GM21723 (cell line): ENCODE measurements at regions not wholly inside any gene's neighbourhood (a gene's known extent, or its start where the extent isn't known, plus 50 kb on each side); places are given as distances from the start of the nearest gene placed in this dataset.

Experiments used
- ATAC-seq: cut with Tn5 transposase; IDR thresholded peaks from one replicate; pipeline ENCODE4 v1.9.1; 2021; ENCODE audit warnings: mild to moderate bottlenecking, moderate library complexity; ENCODE audit not compliant: unreplicated experiment

DNA sequence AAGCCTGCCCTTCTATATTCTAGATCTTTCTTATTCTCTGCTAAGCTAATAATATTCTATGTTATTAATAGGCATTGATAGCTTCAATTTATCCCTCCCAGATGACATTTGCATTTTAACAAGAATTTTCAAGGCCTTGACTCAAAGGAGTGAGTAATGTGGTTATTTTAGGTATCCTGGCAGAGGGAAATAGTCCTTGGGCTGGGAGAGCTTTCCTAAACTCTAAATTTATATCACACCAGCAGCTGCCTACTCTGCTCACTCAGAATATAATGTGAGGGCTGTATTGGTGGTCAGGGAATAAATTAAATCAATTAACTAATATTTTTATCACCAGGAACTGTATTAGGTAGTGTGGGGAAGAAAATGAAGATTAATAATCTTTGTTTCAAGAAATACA lies 74.8 kb upstream of the ADAM23 start:
- ATAC-seq, result no peak

DNA sequence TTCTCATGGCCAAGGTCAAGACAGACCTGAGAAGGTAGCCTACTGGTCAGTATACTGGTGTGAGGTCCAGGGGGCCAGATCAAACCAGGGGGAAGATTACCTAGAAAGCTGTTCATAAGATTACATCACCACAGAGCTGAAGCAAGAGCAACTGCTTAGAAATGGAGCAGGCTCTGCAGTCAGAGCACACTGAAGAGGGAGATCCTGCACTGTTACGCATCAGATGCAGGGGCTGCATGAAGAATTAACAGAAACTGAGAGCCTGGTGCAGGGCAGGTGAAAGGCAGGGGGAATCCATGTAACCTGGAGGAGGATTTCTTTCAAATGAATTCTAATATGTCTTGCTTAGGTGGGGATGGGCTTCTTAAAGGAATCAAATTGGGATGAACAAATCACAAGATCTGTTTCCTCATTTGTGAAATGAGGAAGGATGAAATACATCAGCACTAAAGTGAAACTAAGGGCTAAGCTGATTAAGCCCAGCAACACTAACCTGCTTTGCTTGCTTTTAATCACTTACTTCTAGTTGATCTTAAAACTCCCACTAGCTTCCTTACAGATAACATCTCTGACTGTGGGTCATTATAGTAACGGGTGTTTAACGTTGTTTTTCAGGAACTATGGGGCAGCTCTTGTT lies 74.3 kb upstream of the ADAM23 start:
- ATAC-seq, result no peak

DNA sequence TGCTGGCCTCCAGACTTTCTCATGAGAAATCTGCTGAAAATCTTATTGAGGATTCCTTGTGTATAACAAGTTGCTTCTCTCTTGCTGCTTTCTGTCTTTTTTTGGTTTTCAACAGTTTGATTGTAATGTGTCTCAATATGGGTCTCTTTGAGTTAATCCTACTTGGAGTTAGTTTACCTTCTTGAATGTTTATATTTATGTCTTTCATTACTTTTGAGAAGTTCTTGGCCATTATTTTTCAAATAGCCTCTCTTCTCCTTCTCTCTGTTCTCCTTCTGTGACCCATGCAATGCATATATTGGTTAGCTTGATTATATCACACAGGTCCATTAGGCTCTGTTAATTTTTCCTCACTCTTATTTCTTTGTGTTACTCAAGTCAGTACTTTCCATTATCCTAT lies 67.4 kb upstream of the ADAM23 start:
- ATAC-seq, result no peak

DNA sequence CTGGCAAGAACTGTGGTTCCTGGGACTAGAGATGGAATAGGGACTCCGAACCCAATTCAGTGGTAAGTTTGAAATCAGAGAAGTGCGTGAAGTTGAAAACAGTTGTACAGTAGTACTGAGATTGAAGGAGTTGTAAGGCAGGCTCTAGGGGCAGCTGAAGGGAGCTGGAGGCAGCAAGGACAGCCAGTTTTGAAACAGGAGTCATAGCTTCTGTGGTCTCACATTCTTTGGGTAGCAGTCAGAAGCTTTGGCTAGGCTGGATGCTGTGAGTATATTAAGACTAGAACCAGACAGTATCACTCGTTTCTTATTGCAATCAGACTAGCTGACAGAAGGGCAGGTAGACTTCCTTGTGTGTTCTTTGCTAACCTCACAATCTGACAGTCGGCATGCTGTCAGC lies 64.5 kb upstream of the ADAM23 start:
- no peak for ATAC-seq

DNA sequence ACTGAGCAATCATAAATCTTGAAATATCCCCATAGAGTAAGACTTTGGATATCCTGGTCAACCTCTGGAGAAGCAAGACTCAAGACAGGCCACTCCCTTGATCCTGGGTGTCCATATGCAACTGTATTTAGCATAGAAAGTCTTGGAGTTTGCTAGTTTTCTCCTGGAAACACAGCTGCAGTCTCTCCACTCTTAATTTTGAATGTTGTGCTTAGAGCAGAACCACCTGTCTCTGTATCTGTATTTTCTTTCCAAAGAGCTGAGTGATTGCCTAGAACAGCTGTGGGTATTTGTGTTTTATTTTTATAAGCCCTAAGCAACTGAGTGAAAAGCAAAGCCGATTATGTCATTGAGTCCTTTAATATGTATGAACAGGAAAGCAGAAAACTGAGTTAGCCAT lies 64.1 kb upstream of the ADAM23 start:
- no peak for ATAC-seq

DNA sequence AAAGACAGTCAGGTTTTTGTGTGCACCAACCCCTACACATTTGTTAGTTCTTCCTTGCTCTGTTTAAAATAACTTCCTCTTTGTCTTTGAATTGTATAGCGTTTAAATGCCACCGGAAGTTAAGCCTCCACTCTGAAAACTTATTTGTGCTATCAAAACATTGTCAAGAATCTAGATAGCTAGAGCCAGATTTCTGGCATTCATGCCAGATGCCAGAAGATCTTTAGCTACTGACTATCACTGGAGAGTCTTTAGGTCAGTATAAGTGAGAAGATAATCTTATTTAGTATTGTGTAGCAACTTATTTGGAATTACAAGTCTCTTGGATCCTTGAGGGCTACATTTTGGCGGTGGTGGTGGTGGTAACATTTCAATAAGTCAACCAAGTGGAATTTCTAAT lies 63.4 kb upstream of the ADAM23 start:
- no peak for ATAC-seq

DNA sequence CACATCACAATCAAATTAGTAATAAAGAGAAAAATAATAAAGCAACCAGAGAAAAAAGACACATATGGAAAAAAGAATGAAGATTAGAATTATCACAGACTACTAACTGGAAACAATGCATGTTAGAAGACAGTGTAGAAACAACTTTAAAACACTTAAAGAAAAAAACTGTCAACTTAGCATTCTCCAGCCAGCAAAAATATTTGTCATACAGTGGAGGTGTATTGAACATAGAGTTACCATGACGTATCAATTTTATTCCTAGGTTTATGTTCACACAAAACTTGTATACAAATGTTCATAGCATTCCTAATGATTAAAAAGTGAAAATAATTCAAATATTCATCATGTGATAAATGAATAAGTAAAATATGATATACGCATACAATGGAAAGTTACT lies 61.5 kb upstream of the ADAM23 start:
- ATAC-seq, result no peak

DNA sequence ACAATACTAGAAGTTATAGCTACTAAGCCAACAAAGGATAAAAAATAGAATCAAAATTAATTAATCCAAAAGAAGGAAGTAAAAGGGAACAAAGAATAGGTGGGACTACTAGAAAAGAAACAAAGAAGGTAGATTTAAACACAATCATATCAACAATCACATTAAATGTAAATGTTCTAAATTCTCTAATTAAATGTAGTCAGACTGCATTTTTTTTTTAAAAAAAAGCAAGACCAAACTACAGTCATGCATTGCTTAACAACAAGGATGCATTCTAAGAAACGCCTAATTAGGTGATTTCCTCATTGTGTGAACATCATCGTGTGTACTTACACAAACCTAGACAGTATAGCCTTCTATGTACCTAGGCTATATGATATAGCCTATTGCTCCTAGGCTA lies 59.7 kb upstream of the ADAM23 start:
- ATAC-seq, result no peak

DNA sequence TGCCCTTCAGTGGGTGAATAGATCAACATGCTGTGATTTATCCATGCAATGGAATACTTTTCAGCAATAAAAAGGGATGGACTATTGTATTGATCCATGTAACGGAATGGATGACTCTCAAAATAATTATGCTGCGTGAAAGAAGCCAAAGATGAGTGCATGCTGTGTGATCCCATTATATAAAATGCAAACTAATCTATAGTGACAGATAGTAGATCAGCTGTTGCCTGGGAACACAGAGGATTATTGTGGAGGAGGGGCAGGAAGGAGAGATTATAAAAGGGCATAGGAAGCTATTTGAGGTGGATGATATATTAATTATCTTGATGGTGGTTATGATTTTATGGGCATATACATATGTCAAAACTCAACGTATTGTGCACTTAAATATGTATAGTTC lies 55.5 kb upstream of the ADAM23 start:
- ATAC-seq, result no peak

DNA sequence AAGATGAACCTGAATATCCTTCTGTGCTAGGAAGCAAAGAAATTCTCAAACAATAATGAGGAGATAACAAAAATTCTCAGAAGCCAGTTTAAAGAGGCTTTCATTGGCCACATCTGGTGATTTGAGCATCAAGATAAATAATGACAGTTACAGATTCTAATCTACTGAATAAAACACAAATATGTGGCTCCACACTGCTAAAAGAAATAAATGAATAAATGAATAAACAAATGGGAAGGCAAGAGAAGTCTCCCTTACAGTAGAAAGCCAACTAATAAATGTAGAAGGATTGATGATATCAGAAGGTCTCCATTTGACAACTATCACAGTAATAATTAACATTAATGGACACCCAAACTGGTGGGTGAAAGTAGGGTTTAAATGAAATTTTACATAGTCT lies 54.6 kb upstream of the ADAM23 start:
- no peak for ATAC-seq

DNA sequence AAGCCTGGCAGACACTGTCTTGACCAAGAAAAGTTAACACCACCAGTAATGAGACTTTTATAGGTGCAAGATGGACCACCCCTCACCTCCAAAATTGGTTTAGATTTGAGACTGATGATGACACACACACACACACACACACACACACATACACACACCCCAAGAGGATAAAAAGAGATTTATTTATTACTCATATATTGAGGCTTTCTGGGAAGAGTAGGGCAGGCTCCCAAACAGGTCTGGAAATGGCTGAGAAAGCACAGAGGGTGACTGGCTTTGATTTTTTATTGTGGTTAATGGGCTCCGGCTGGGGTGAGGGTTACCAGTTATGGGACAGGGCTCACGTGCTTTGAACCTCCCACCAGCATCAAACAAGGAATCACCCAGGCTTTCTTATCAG lies 54.2 kb upstream of the ADAM23 start:
- ATAC-seq, result no peak

DNA sequence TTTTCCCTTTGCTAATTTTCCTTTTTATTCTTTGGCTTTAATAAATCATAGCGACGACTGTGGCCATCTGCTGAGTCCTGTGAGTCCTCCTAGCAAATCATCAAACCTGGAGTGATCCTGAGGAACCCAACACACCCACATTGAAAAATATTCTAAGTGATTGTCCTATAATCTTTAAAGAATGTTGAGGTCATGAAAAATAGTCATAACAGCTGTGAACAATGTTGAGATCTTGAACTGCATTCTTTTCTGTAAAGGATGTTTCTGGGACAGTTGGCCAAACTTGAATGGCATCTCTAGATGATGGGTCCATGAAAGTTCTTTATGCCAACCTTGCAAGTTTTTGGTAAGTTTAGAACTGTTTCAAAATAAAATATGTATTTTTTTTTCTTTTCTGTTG lies 53.2 kb upstream of the ADAM23 start:
- no peak for ATAC-seq

DNA sequence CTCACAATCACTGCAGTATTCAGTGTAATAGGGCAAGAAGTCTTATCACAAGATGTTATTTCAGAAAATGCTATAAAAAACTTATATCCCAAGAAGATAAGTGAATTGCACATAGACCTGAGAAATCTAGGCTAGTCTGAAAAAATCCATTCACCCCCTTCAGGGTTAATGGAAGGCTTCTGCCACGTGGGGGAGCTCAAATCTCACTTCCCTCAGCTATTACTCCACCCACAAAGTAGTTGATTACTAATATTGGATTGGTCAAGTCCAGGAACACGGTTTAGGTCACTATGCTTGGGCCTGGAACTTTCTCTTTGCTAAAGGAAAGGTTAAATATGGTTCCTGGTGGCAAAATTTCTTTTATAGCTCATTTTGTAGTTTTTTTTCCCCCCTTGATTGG lies 51.2 kb upstream of the ADAM23 start:
- ATAC-seq, result peak; percentile 98
